Esophagus (tissue), 2 donors: ENCODE measurements at regions not wholly inside any gene's neighbourhood (a gene's known extent, or its start where the extent isn't known, plus 50 kb on each side); places are given as distances from the start of the nearest gene placed in this dataset.

Source experiments
- H3K27ac ChIP-seq, 2 donors: one replicate each; pipeline ENCODE4 v1.5.1; 2013; ENCODE audit warnings: low read depth in 2 of 2, mild to moderate bottlenecking in 2 of 2, inconsistent platforms in 1 of 2, low read length in 1 of 2, moderate library complexity in 1 of 2
- H3K27me3 ChIP-seq, 2 donors: one replicate each; pipeline ENCODE4 v1.6.1; 2013; ENCODE audit warnings: low read length in 2 of 2, control low read depth in 1 of 2, mild to moderate bottlenecking in 1 of 2; ENCODE audit not compliant: insufficient read depth in 2 of 2, control insufficient read depth in 1 of 2
- H3K36me3 ChIP-seq, 2 donors: one replicate each; pipeline ENCODE4 v1.6.1; 2013; ENCODE audit warnings: low read length in 1 of 2; ENCODE audit not compliant: control insufficient read depth in 2 of 2, insufficient read depth in 2 of 2
- H3K4me1 ChIP-seq, 2 donors: one replicate each; pipeline ENCODE4 v1.6.1; 2013; ENCODE audit warnings: low read length in 1 of 2; ENCODE audit not compliant: control insufficient read depth in 2 of 2, insufficient read depth in 2 of 2
- H3K4me3 ChIP-seq, 2 donors: one replicate each; pipeline ENCODE4 v1.5.1; 2013; ENCODE audit warnings: low read length in 2 of 2, mild to moderate bottlenecking in 2 of 2, low read depth in 1 of 2, moderate library complexity in 1 of 2
- H3K9me3 ChIP-seq, 2 donors: one replicate each; pipeline ENCODE4 v1.6.1; 2013; ENCODE audit warnings: mild to moderate bottlenecking in 2 of 2, low read depth in 1 of 2, low read length in 1 of 2, moderate library complexity in 1 of 2; ENCODE audit not compliant: control insufficient read depth in 2 of 2, insufficient read depth in 1 of 2
- WGBS, 2 donors: extraction: QIAGEN DNeasy Blood & Tissue Kit; methylation state at CpG; one replicate each; pipeline ENCODE4 v1.1.7; 2013; 5-methylcytosine and 5-hydroxymethylcytosine counted together
- donor health status: healthy with polysubstance abuse.
- donor health status: Bipolar disorder and iron deficiency.

GRCh38 chr16:65618333-65618732 lies 496.5 kb upstream of the CDH11 start:
- H3K9me3 ChIP-seq = no peaks in the 10 kb centered on the region
- no peaks in the 10 kb centered on the region for H3K4me1 ChIP-seq
- WGBS, 2 donors = 70 to 77% methylated on average over 2 of the region's 2 CpGs

DNA sequence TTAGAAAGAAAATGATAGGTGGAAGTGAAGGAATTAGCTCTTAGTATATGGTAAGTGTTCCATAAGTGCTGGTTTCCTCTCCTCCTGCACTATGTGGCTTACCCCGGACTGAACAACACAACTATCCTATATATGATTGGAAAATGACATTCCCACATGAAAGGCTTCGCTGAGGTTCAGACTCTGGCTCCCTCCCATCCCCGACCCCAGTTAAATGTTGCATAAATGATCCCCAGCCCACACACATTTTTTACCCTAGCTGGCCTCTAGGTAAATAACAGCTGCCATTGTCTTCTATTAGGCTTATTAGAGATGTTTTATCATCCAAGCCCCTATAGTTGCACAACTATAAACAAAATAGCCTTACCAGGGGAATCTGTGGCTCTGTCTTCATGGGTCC lies 495.6 kb upstream of the CDH11 start:
- H3K27me3 ChIP-seq = no peaks in the 10 kb centered on the region
- H3K4me1 ChIP-seq = no peaks in the 10 kb centered on the region
- no peak overlapping the region for H3K4me3 ChIP-seq
- no peaks in the 10 kb centered on the region for H3K36me3 ChIP-seq
- 64 to 68% methylated on average over 3 of the region's 3 CpGs for WGBS, 2 donors
- H3K27ac ChIP-seq = no peak overlapping the region
- H3K9me3 ChIP-seq = no peaks in the 10 kb centered on the region

More at GRCh38 chr16:65618333-65618732, 496.5 kb upstream of the CDH11 start:
- no peak overlapping the region for H3K4me3 ChIP-seq
- H3K36me3 ChIP-seq = no peaks in the 10 kb centered on the region
- no peak overlapping the region for H3K27ac ChIP-seq
- H3K27me3 ChIP-seq = no peaks in the 10 kb centered on the region

DNA sequence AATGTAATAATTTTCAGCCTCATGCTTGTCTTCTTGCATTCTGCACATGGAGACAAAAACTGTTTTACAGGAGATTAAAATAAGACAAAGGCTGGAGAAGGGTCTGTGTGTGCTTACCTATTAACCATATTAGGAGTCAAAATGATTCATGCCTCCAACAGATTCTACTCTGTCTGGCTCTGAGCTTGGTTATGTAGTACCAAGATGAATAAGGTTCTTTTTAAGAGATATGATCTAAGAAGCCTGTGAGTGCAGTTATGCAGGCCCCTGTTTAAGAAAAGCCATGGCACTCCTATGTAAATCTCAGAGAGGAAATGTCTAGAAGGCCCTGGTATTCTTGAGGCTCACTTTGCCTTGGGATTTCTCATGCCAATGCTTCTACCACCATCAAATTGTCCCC lies 486.6 kb upstream of the CDH11 start:
- no peak overlapping the region for H3K27ac ChIP-seq
- H3K4me3 ChIP-seq = no peak overlapping the region
- no peaks in the 10 kb centered on the region for H3K9me3 ChIP-seq
- H3K27me3 ChIP-seq = no peaks in the 10 kb centered on the region
- no peaks in the 10 kb centered on the region for H3K36me3 ChIP-seq
- H3K4me1 ChIP-seq = no peaks in the 10 kb centered on the region

GRCh38 chr16:65604771-65605170 lies 482.9 kb upstream of the CDH11 start:
- 85 to 91% methylated on average over 3 of the region's 3 CpGs for WGBS, 2 donors
- no peaks in the 10 kb centered on the region for H3K36me3 ChIP-seq
- H3K27me3 ChIP-seq = no peaks in the 10 kb centered on the region
- no peak overlapping the region for H3K27ac ChIP-seq
- H3K4me1 ChIP-seq = no peaks in the 10 kb centered on the region
- H3K9me3 ChIP-seq = no peaks in the 10 kb centered on the region
- no peak overlapping the region for H3K4me3 ChIP-seq

DNA sequence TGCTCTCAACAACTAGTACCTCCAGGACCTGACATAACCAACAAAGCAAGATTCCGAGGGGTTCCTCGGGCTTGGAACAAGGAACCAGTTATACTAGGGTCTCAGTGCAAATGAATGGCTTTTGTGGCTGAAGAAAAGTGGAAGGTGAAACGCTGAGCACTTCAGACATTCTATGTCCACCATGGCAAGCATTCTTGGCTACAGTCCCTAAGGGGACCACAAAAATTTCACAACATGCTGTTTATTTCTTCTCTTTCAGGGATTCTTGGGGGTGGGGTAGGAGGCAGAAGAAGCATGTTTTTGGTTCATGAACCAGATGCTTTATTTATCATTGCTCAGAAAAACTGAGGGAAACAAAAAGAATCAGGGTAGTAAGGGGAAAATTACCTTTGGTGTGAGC lies 479.9 kb upstream of the CDH11 start:
- Histone ChIP-seq H3K4me1 (no peaks in the 10 kb centered on the region), H3K9me3 (no peaks in the 10 kb centered on the region), H3K27me3 (no peaks in the 10 kb centered on the region), H3K36me3 (no peaks in the 10 kb centered on the region), H3K4me3 (no peak overlapping the region), H3K27ac (no peak overlapping the region)
- 80 to 88% methylated on average over 3 of the region's 3 CpGs for WGBS, 2 donors

DNA sequence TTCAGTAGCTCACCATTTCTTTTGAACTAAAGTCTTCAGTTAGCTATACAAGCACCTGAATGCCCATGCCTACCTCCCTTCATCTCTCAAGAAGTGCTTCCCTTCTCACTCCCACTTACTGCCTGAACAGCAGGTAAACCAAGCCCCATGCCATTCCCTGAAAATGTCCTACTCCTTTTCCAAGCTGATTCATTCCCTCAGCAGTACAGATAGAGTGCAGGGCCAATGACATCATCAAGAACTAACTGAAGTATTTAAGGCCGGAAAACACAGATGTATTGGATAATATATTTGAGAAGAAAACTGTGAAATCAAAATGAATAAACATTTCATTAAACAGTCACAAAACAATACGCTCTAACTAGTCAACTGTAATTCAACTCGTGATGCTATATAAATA lies 478.8 kb upstream of the CDH11 start:
- 80 to 82% methylated on average over 3 of the region's 3 CpGs for WGBS, 2 donors
- Histone ChIP-seq H3K9me3 (no peaks in the 10 kb centered on the region), H3K27me3 (no peaks in the 10 kb centered on the region), H3K27ac (no peak overlapping the region), H3K4me1 (no peaks in the 10 kb centered on the region), H3K36me3 (no peaks in the 10 kb centered on the region), H3K4me3 (no peak overlapping the region)

DNA sequence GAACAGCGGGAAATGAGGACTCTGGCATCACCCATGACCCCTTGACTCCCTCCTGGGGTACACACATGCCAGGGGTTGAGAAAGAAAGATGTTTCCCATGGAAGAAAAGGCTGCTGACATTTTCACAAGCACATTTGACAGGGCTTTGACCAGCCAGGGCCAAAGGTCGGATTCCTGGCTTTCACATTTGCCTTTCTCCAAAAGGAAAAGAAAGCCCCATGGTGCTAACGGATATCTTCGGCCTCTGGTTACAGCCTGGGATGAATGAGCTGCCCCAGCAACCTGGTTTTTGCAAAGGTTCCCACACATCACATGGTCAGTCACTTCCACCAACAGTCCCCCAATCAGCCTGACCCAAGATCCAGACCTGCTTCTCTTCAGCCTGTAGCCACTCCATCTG lies 478.2 kb upstream of the CDH11 start:
- no peaks in the 10 kb centered on the region for H3K4me1 ChIP-seq
- no peaks in the 10 kb centered on the region for H3K27me3 ChIP-seq
- no peak overlapping the region for H3K27ac ChIP-seq
- H3K9me3 ChIP-seq = no peaks in the 10 kb centered on the region
- no peak overlapping the region for H3K4me3 ChIP-seq
- no peaks in the 10 kb centered on the region for H3K36me3 ChIP-seq
- 55 to 65% methylated on average over 4 of the region's 4 CpGs for WGBS, 2 donors

- no peaks in the 10 kb centered on the region for H3K36me3 ChIP-seq
- H3K27ac ChIP-seq = no peak overlapping the region
- H3K4me1 ChIP-seq = no peaks in the 10 kb centered on the region
- WGBS, 2 donors = 79 to 84% methylated on average over 3 of the region's 3 CpGs
- H3K4me3 ChIP-seq = no peak overlapping the region
- no peaks in the 10 kb centered on the region for H3K9me3 ChIP-seq
- no peaks in the 10 kb centered on the region for H3K27me3 ChIP-seq
Measured at GRCh38 chr16:65598621-65599020, 476.8 kb upstream of the CDH11 start.

DNA sequence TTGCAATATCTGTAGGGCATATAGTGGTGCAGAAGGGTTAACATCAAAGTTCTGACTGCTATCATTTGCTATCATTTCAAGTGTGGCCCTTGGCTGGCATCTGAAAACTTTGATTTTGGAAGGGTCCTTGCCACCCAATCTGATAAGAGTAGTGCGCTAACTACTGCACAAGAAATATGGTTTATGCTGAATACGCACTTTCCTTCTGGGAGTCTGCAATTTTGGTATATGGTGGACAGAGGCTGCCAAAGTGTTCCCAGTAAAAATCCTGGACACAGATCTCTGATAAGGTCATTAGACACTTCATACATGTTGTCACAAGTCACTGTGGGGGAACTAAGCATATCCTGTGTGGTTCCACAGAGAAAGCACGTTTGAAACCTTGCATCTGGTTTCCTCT lies 461.6 kb upstream of the CDH11 start:
- Histone ChIP-seq H3K4me3 (no peak overlapping the region), H3K27me3 (no peaks in the 10 kb centered on the region), H3K36me3 (no peaks in the 10 kb centered on the region), H3K27ac (no peak overlapping the region), H3K9me3 (no peaks in the 10 kb centered on the region), H3K4me1 (no peaks in the 10 kb centered on the region)
- 71% methylated on average over 3 of the region's 3 CpGs for WGBS, 2 donors

DNA sequence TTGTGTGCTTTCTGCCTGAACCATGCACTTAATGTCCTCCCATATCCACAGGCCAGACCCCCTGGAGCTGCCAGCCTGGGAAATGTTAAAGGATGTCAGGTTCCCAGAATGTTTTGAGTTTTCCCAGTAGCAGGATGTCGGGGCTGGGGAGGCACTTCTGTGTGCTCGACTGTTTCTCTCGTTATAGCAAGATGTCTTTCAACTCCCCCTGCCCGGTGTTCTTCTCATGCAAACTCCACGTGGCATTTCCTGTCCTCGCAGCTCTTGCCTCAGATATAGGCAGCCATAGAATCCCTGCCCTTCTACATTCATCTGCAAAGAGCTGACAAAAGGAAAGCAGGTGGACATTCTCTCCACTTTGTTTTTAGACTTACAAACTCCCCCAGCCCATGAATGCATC lies 457.2 kb upstream of the CDH11 start:
- Histone ChIP-seq H3K4me3 (no peak overlapping the region), H3K27ac (no peak overlapping the region), H3K36me3 (no peaks in the 10 kb centered on the region), H3K27me3 (no peaks in the 10 kb centered on the region), H3K4me1 (no peaks in the 10 kb centered on the region), H3K9me3 (peaks cover 0 to 2% of the 10 kb centered on the region in 2 donors)
- WGBS, 2 donors = 67 to 72% methylated on average over 6 of the region's 6 CpGs
